Ovary (tissue), 7 donors: ENCODE measurements at regions not wholly inside any gene's neighbourhood (a gene's known extent, or its start where the extent isn't known, plus 50 kb on each side); places are given as distances from the start of the nearest gene placed in this dataset.

Experiments
- DNase-seq, 5 donors: peaks; one replicate each; pipeline ENCODE4 v3.0.0-alpha.2; 2019 to 2020
- H3K27ac ChIP-seq, 2 donors: fragments of 200-600 bp; one replicate each; pipeline versions ENCODE4 v1.5.1 to v1.8.0; 2019 to 2022
- H3K27me3 ChIP-seq: fragments of 200-600 bp; one replicate; pipeline ENCODE4 v1.8.0; 2022
- H3K36me3 ChIP-seq: fragments of 200-600 bp; sonication (generic); one replicate; pipeline ENCODE4 v1.5.1; 2019
- H3K4me1 ChIP-seq: one replicate; pipeline ENCODE4 v1.8.1; 2013; ENCODE audit warnings: mild to moderate bottlenecking, moderate library complexity; ENCODE audit not compliant: insufficient read depth
- H3K4me3 ChIP-seq: fragments of 200-600 bp; sonication (generic); one replicate; pipeline ENCODE4 v1.5.1; 2017
- H3K9me3 ChIP-seq, 2 donors: fragments of 200-600 bp in 1 of 2; sonication (generic) in 1 of 2; one replicate each; pipeline versions ENCODE4 v1.5.1 to v1.8.1; 2013 to 2019; ENCODE audit warnings: mild to moderate bottlenecking in 1 of 2, moderate library complexity in 1 of 2
- EP300 ChIP-seq: sonication (generic); formaldehyde crosslinking; IDR thresholded peaks from one replicate; pipeline ENCODE4 v1.6.1; 2017; ENCODE audit warnings: antibody characterized with exemption
- POLR2A ChIP-seq: fragments of 450-650 bp; IDR thresholded peaks from one replicate; pipeline ENCODE4 v1.6.1; 2017; ENCODE audit warnings: antibody characterized with exemption, mild to moderate bottlenecking, moderate library complexity
- whole genome bisulfite sequencing, 3 donors: extraction: QIAGEN DNeasy Blood & Tissue Kit in 1 of 3; methylation state at CpG; one replicate each; pipeline versions ENCODE4 v1.1.5 to v1.1.7; 2013 to 2017; 5-methylcytosine and 5-hydroxymethylcytosine counted together
- intact Hi-C, 4 donors: fragments of 100-400 bp; cut with DNase I; formaldehyde crosslinking; loops; one replicate each; pipeline versions ENCODE4 v1.11.0 to v1.15.1; 2022 to 2023
- TF ChIP-seq, protein P1 (sequence below), 3 donors: fragments of 450-650 bp in 2 of 3; fragments of 200-600 bp in 1 of 3; IDR thresholded peaks; one replicate each; pipeline versions ENCODE4 v1.5.1 to v1.8.0; 2016 to 2022; ENCODE audit warnings: antibody characterized with exemption in 3 of 3, mild to moderate bottlenecking in 1 of 3
- donor health status: DM: no; HTN: no; CAD: no; lungs with moderate emphysema.
- donor health status: DM: no; HTN: no; CAD: no.
- donor health status: Bipolar disorder and iron deficiency.
- donor health status: DM: no; HTN: no; CAD: no.
- donor health status: DM: yes; HTN: yes; CAD: no.

- Histone ChIP-seq H3K9me3 (no peaks in the 10 kb centered on the region), H3K27ac (no peak overlapping the region), H3K27me3 (no peaks in the 10 kb centered on the region), H3K36me3 (no peaks in the 10 kb centered on the region), H3K4me1 (peaks cover 3% of the 10 kb centered on the region), H3K4me3 (no peak overlapping the region)
- intact Hi-C loops, result no loop called here
- no peak for DNase-seq
- TF ChIP-seq POLR2A (no peak), EP300 (no peak)
- TF ChIP-seq, protein P1, sequence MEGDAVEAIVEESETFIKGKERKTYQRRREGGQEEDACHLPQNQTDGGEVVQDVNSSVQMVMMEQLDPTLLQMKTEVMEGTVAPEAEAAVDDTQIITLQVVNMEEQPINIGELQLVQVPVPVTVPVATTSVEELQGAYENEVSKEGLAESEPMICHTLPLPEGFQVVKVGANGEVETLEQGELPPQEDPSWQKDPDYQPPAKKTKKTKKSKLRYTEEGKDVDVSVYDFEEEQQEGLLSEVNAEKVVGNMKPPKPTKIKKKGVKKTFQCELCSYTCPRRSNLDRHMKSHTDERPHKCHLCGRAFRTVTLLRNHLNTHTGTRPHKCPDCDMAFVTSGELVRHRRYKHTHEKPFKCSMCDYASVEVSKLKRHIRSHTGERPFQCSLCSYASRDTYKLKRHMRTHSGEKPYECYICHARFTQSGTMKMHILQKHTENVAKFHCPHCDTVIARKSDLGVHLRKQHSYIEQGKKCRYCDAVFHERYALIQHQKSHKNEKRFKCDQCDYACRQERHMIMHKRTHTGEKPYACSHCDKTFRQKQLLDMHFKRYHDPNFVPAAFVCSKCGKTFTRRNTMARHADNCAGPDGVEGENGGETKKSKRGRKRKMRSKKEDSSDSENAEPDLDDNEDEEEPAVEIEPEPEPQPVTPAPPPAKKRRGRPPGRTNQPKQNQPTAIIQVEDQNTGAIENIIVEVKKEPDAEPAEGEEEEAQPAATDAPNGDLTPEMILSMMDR (IDR thresholded peaks at IDR 0.05), result no peak
These were observed 57.5 kb upstream of the C1QTNF7 start for GRCh38 chr4:15370296-15370695.

DNA sequence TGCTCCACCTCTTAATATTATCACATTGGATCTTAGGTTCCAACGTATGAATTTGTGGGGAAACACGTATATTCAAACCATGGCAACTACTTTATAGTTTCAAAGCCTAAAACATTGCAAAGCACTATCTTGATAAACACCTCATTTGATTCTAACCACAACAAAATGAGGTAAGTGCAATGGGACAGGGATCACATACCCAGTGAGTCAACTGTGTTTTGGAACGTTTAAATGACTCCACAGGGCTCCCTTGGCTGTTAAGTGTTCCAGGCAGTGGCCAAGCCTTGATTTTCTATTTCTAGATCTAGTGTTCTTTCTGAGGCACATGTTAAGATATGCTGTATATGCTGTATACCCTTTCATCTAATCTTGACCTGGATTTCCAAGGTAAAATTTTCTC lies 54.5 kb upstream of the C1QTNF7 start:
- 84 to 89% (median 87%) methylated on average over 3 of the region's 3 CpGs for WGBS, 3 donors
- intact Hi-C loops, result no loop called here
- DNase-seq, result no peak
- Histone ChIP-seq H3K4me3 (no peak overlapping the region), H3K27ac (peak overlapping the region in 1 of 2 donors; percentile 71), H3K27me3 (no peaks in the 10 kb centered on the region), H3K4me1 (peaks cover 7% of the 10 kb centered on the region), H3K9me3 (no peaks in the 10 kb centered on the region), H3K36me3 (no peaks in the 10 kb centered on the region)
- TF ChIP-seq, protein P1 (IDR thresholded peaks at IDR 0.05), result no peak
- TF ChIP-seq POLR2A (no peak), EP300 (no peak)

GRCh38 chr4:15374656-15375055 lies 53.2 kb upstream of the C1QTNF7 start:
- H3K4me1 ChIP-seq, result peaks cover 7% of the 10 kb centered on the region
- H3K4me3 ChIP-seq, result peak overlapping the region; percentile 28
- peak overlapping the region; percentile 24 to 71 for H3K27ac ChIP-seq

DNA sequence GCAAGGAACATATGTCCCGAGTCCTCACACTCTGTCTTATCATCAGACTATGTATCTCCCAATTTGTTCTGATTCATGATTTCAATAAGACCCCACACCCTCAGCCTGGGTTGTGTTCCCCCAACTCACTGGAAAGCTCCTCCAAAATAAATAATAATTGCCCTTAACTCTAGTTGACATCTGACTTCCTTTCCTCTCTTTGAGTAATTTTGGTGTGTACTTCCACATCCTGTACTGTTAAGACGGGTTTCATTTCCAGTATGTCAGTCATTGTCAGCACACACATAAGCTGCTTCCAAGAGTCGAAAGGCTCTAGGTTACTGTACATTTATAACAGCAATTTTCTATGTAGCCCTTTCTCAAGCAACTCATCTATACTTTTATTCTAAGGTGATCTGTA lies 52.2 kb upstream of the C1QTNF7 start:
- H3K4me1 ChIP-seq, result peaks cover 7% of the 10 kb centered on the region
- no peak for DNase-seq
- H3K9me3 ChIP-seq, result no peaks in the 10 kb centered on the region
- peak overlapping the region in 1 of 2 donors; percentile 71 for H3K27ac ChIP-seq
- H3K36me3 ChIP-seq, result no peaks in the 10 kb centered on the region
- intact Hi-C loops, result no loop called here
- H3K4me3 ChIP-seq, result no peak overlapping the region
- no peaks in the 10 kb centered on the region for H3K27me3 ChIP-seq
- TF ChIP-seq, protein P1 (IDR thresholded peaks at IDR 0.05), result no peak
- TF ChIP-seq POLR2A (no peak), EP300 (no peak)
- 58 to 67% (median 61%) methylated on average over 3 of the region's 3 CpGs for WGBS, 3 donors

More at GRCh38 chr4:15374656-15375055, 53.2 kb upstream of the C1QTNF7 start:
- Histone ChIP-seq H3K27me3 (no peaks in the 10 kb centered on the region), H3K9me3 (no peaks in the 10 kb centered on the region), H3K36me3 (no peaks in the 10 kb centered on the region)
- DNase-seq, result peak in 1 of 5 donors; percentile 25
- WGBS, 3 donors, result 8 to 16% (median 10%) methylated on average over 8 of the region's 8 CpGs
- TF ChIP-seq EP300 (no peak), POLR2A (no peak)
- intact Hi-C loops, result no loop called here

GRCh38 chr4:15376145-15376544 lies 51.7 kb upstream of the C1QTNF7 start:
- 64 to 71% (median 69%) methylated on average over 5 of the region's 5 CpGs for WGBS, 3 donors
- H3K4me3 ChIP-seq, result no peak overlapping the region
- H3K36me3 ChIP-seq, result no peaks in the 10 kb centered on the region
- no peaks in the 10 kb centered on the region for H3K9me3 ChIP-seq
- peaks cover 7% of the 10 kb centered on the region for H3K4me1 ChIP-seq
- intact Hi-C loops, result no loop called here
- no peaks in the 10 kb centered on the region for H3K27me3 ChIP-seq
- TF ChIP-seq POLR2A (no peak), EP300 (no peak)
- TF ChIP-seq, protein P1 (IDR thresholded peaks at IDR 0.05), result no peak
- no peak for DNase-seq
- H3K27ac ChIP-seq, result peak overlapping the region in 1 of 2 donors; percentile 71
